Endothelial cell of umbilical vein (primary cell): ENCODE measurements at regions not wholly inside any gene's neighbourhood (a gene's known extent, or its start where the extent isn't known, plus 50 kb on each side); places are given as distances from the start of the nearest gene placed in this dataset.

Experiments used
- BruUV-seq: library from RNA; stranded (reverse); fragments of 400-500 nt; replicated peaks from 2 replicates; lab custom pipeline; 2021; lab: Mats Ljungman, UMichigan
- CTCF ChIA-PET: fragments of 300-600, 350-600 bp; sonication (Branson Sonifier 250); formaldehyde crosslinking; loops from one replicate; lab custom pipeline; 2021; ENCODE audit warnings: antibody characterized with exemption, inconsistent platforms; lab: Charles Lee
- POLR2A ChIA-PET: fragments of 300-600, 350-600 bp; sonication (Branson Sonifier 250); formaldehyde crosslinking; loops from one replicate; lab custom pipeline; 2021; ENCODE audit warnings: antibody characterized with exemption, inconsistent platforms; lab: Charles Lee
- DNase-seq: peaks from one replicate; pipeline ENCODE4 v3.0.0-alpha.2; 2011; ENCODE audit warnings: low read depth, low spot score
- FAIRE-seq: peaks from 2 replicates; lab custom pipeline; 2011; peaks lifted over from hg19 to GRCh38; lab: Jason Lieb, UNC
- H2AFZ ChIP-seq: 2 replicates; pipeline ENCODE4 v1.6.0; 2012; ENCODE audit warnings: low read depth, low read length, control low read depth, inconsistent platforms
- H3K27ac ChIP-seq: 2 replicates; pipeline ENCODE4 v1.5.1; 2011; ENCODE audit warnings: low read depth, mild to moderate bottlenecking, control low read depth, low read length, moderate library complexity; ENCODE audit not compliant: insufficient read depth
- H3K27me3 ChIP-seq, 2 experiments: 2 replicates each; pipeline versions ENCODE4 v1.6.0 to v1.6.1; 2011; ENCODE audit warnings: low read length in 2 of 2, mixed read lengths in 1 of 2; ENCODE audit not compliant: control insufficient read depth in 2 of 2, insufficient read depth in 2 of 2
- H3K36me3 ChIP-seq, 2 experiments: 2 replicates in 1 of 2; 3 replicates in 1 of 2; pipeline ENCODE4 v1.5.1; 2011; ENCODE audit warnings: low read length in 2 of 2, mild to moderate bottlenecking in 1 of 2, moderate library complexity in 1 of 2; ENCODE audit not compliant: control insufficient read depth in 2 of 2, insufficient read depth in 2 of 2; ENCODE audit errors: extremely low read depth in 1 of 2
- H3K4me1 ChIP-seq: 3 replicates; pipeline ENCODE4 v1.5.1; 2011; ENCODE audit warnings: mild to moderate bottlenecking, low read length; ENCODE audit not compliant: control insufficient read depth, insufficient read depth; ENCODE audit errors: extremely low read depth
- H3K4me2 ChIP-seq: 2 replicates; pipeline ENCODE4 v1.6.1; 2011; ENCODE audit warnings: low read length, control low read depth, mixed read lengths; ENCODE audit not compliant: insufficient read depth
- H3K4me3 ChIP-seq, 3 experiments: fragments of 200-600 bp in 1 of 3; sonication (generic), shearing (Covaris generic) in 1 of 3; replicated peaks in 1 of 3; 2 replicates each; pipeline ENCODE4 v1.5.1; 2011 to 2016; ENCODE audit warnings: control low read depth in 3 of 3, low read length in 3 of 3, mild to moderate bottlenecking in 2 of 3, inconsistent platforms in 1 of 3, low read depth in 1 of 3, moderate library complexity in 1 of 3; ENCODE audit not compliant: insufficient read depth in 1 of 3
- H3K79me2 ChIP-seq: 2 replicates; pipeline ENCODE4 v1.6.0; 2012; ENCODE audit warnings: low read length, inconsistent platforms; ENCODE audit not compliant: control insufficient read depth, insufficient read depth
- H3K9ac ChIP-seq: replicated peaks from 2 replicates; pipeline ENCODE3; 2011; ENCODE audit warnings: low read length, control low read depth; ENCODE audit not compliant: insufficient read depth; ENCODE audit errors: extremely low read depth
- H3K9me1 ChIP-seq: replicated peaks from 3 replicates; pipeline ENCODE4 v1.6.0; 2011; ENCODE audit warnings: mild to moderate bottlenecking, low read length; ENCODE audit not compliant: control insufficient read depth, insufficient read depth; ENCODE audit errors: extremely low read depth
- H3K9me3 ChIP-seq: replicated peaks from 2 replicates; pipeline ENCODE4 v1.5.1; 2012; ENCODE audit warnings: low read length, inconsistent platforms; ENCODE audit not compliant: control insufficient read depth, insufficient read depth
- H4K20me1 ChIP-seq: replicated peaks from 2 replicates; pipeline ENCODE3; 2011; ENCODE audit warnings: mild to moderate bottlenecking, low read length; ENCODE audit not compliant: control insufficient read depth, insufficient read depth; ENCODE audit errors: extremely low read depth
- EZH2 ChIP-seq: IDR thresholded peaks from 2 replicates; pipeline ENCODE4 v1.6.1; 2012; ENCODE audit warnings: borderline replicate concordance, low read depth, mild to moderate bottlenecking, moderate library complexity, low read length, inconsistent platforms; ENCODE audit not compliant: severe bottlenecking
- FOS ChIP-seq: IDR thresholded peaks from 2 replicates; pipeline ENCODE4 v1.6.1; 2011; ENCODE audit warnings: mild to moderate bottlenecking, low read length, moderate library complexity, borderline replicate concordance; ENCODE audit not compliant: insufficient read depth
- GATA2 ChIP-seq: IDR thresholded peaks from 2 replicates; pipeline ENCODE4 v1.7.0; 2011; ENCODE audit warnings: low read depth, mild to moderate bottlenecking, moderate library complexity, mixed read lengths, low read length; ENCODE audit not compliant: insufficient read length, insufficient read depth
- JUN ChIP-seq: IDR thresholded peaks from 2 replicates; pipeline ENCODE4 v1.6.1; 2011; ENCODE audit warnings: borderline replicate concordance, low read depth; ENCODE audit not compliant: insufficient read length, insufficient read depth
- MYC ChIP-seq: IDR thresholded peaks from one replicate; pipeline ENCODE4 v1.6.1; 2011; ENCODE audit warnings: mild to moderate bottlenecking, low read depth, low read length
- POLR2A ChIP-seq: IDR thresholded peaks from 2 replicates; pipeline ENCODE4 v1.6.1; 2012; ENCODE audit warnings: low read depth, mild to moderate bottlenecking, control low read depth, low read length
- POLR2AphosphoS5 ChIP-seq: IDR thresholded peaks from 2 replicates; pipeline ENCODE4 v1.6.1; 2012; ENCODE audit warnings: low read depth, mild to moderate bottlenecking, control low read depth, low read length, moderate library complexity; ENCODE audit not compliant: insufficient read depth
- dilution Hi-C: fragments of 300-500 bp; cut with MboI; formaldehyde crosslinking; loops from one replicate; pipeline ENCODE4 v1.15.0; 2019; ENCODE audit warnings: low sequenced_read_pairs; ENCODE audit not compliant: extremely low pct_ligation_motif_present
- intact Hi-C: fragments of 100-400 bp; cut with micrococcal nuclease; formaldehyde crosslinking; loops from one replicate; pipeline ENCODE4 v1.10.0; 2022
- TF ChIP-seq, protein P1 (sequence below), 2 donors: IDR thresholded peaks; 1 replicate in 1 of 2; 2 replicates in 1 of 2; pipeline ENCODE4 v1.5.1; 2011; ENCODE audit warnings: low read length in 2 of 2, mild to moderate bottlenecking in 2 of 2, moderate library complexity in 2 of 2, control low read depth in 1 of 2, inconsistent platforms in 1 of 2, low read depth in 1 of 2; ENCODE audit not compliant: insufficient read depth in 1 of 2; ENCODE audit errors: extremely low read depth in 1 of 2
- TF ChIP-seq, protein P2 (sequence below): IDR thresholded peaks from 2 replicates; pipeline ENCODE4 v1.6.1; 2011; ENCODE audit not compliant: insufficient read depth, insufficient read length

GRCh38 chr16:59848296-59848695, 1114.2 kb upstream of the GOT2 start:
- H3K36me3 ChIP-seq = no peaks in the 10 kb centered on the region
- no peak overlapping the region for H3K9ac ChIP-seq
- CTCF ChIA-PET = no interaction called here
- no peak overlapping the region for H3K4me2 ChIP-seq
- H3K4me1 ChIP-seq = no peaks in the 10 kb centered on the region
- H3K27ac ChIP-seq = no peak overlapping the region
- no peaks in the 10 kb centered on the region for H3K27me3 ChIP-seq
- dilution Hi-C loops = no loop called here
- POLR2A ChIA-PET = no interaction called here
- no peaks in the 10 kb centered on the region for H3K9me3 ChIP-seq
- DNase-seq = no peak
- TF ChIP-seq POLR2A (no peak), GATA2 (no peak), POLR2AphosphoS5 (no peak)
- TF ChIP-seq, protein P1, sequence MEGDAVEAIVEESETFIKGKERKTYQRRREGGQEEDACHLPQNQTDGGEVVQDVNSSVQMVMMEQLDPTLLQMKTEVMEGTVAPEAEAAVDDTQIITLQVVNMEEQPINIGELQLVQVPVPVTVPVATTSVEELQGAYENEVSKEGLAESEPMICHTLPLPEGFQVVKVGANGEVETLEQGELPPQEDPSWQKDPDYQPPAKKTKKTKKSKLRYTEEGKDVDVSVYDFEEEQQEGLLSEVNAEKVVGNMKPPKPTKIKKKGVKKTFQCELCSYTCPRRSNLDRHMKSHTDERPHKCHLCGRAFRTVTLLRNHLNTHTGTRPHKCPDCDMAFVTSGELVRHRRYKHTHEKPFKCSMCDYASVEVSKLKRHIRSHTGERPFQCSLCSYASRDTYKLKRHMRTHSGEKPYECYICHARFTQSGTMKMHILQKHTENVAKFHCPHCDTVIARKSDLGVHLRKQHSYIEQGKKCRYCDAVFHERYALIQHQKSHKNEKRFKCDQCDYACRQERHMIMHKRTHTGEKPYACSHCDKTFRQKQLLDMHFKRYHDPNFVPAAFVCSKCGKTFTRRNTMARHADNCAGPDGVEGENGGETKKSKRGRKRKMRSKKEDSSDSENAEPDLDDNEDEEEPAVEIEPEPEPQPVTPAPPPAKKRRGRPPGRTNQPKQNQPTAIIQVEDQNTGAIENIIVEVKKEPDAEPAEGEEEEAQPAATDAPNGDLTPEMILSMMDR (IDR thresholded peaks at IDR 0.05; ENCODE audit: extremely low read depth in 1 of 2, insufficient read depth in 1 of 2, low read depth in 1 of 2, low read length in 2 of 2) = no peak
- TF ChIP-seq, protein P2, sequence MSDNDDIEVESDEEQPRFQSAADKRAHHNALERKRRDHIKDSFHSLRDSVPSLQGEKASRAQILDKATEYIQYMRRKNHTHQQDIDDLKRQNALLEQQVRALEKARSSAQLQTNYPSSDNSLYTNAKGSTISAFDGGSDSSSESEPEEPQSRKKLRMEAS = no peak
- no peaks in the 10 kb centered on the region for H3K9me1 ChIP-seq
- BruUV-seq = no TSS peak
- H2AFZ ChIP-seq = no peak overlapping the region
- FAIRE-seq = no peak
- no peaks in the 10 kb centered on the region for H3K79me2 ChIP-seq
- H4K20me1 ChIP-seq = no peaks in the 10 kb centered on the region
- H3K4me3 ChIP-seq = no peak overlapping the region
- intact Hi-C loops = no loop called here

DNA sequence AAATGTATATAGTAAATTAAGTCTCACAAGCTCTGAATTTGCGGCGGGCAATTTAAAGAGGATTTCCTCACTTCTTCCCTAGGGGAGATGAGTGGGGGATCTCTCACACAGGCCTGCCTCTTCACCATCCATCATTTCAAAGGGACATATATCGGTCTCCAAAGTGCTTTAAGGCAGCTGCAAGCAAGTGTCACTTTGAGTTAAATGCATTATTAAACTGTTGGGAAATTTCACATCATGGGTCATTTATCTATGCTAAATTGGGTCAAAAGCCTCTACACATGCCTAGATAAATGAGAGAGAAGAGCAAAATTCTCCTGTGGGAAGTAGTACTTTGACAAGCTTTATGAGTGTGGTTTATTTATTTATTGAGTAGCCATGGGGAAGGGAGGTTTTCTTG, 1106.1 kb upstream of the GOT2 start:
- no TSS peak for BruUV-seq
- no peak overlapping the region for H3K4me2 ChIP-seq
- H3K9me3 ChIP-seq = no peaks in the 10 kb centered on the region
- no peak overlapping the region for H3K9ac ChIP-seq
- no peaks in the 10 kb centered on the region for H3K79me2 ChIP-seq
- intact Hi-C loops (no loop called here), dilution Hi-C loops (no loop called here)
- no peak for DNase-seq
- CTCF ChIA-PET = no interaction called here
- no peak overlapping the region for H3K4me3 ChIP-seq
- H2AFZ ChIP-seq = no peak overlapping the region
- no peaks in the 10 kb centered on the region for H3K36me3 ChIP-seq
- POLR2A ChIA-PET = no interaction called here
- no peak for TF ChIP-seq MYC
- no peak for TF ChIP-seq POLR2AphosphoS5
- TF ChIP-seq POLR2A = no peak
- no peak for TF ChIP-seq FOS
- TF ChIP-seq, protein P1 (IDR thresholded peaks at IDR 0.05; ENCODE audit: extremely low read depth in 1 of 2, insufficient read depth in 1 of 2, low read depth in 1 of 2, low read length in 2 of 2) = no peak
- TF ChIP-seq EZH2 = no peak
- no peak for TF ChIP-seq JUN
- TF ChIP-seq, protein P2 = no peak
- no peak for TF ChIP-seq GATA2
- no peaks in the 10 kb centered on the region for H3K27me3 ChIP-seq
- no peak overlapping the region for H3K27ac ChIP-seq
- no peaks in the 10 kb centered on the region for H4K20me1 ChIP-seq
- H3K9me1 ChIP-seq = no peaks in the 10 kb centered on the region
- no peak for FAIRE-seq
- H3K4me1 ChIP-seq = no peaks in the 10 kb centered on the region
